ENCODE measurements at regions not wholly inside any gene's neighbourhood (a gene's known extent, or its start where the extent isn't known, plus 50 kb on each side); places are given as distances from the start of the nearest gene placed in this dataset.

DNA sequence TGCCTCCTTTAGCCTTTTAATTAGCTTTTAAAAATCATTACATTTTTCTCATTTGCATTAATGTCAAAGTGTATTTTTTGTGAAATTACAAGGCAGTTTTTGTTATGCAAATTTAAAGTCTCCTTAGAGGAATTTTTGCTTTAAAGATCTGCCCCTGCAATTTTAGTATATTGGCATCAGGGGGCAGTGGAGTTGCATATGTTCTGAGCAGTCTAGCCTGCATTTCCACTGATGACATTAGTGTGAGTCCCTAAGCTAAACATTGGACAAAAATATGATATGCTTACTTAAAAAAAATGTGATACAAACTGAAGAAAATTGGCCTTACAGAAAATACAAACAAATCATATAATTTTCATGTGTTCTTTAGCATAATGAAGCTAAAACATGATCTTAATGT is 426.5 kb downstream of the SLC4A3 start:
- DNase-seq (ENCODE audit: low read depth in 2 of 2), result no peak

DNA sequence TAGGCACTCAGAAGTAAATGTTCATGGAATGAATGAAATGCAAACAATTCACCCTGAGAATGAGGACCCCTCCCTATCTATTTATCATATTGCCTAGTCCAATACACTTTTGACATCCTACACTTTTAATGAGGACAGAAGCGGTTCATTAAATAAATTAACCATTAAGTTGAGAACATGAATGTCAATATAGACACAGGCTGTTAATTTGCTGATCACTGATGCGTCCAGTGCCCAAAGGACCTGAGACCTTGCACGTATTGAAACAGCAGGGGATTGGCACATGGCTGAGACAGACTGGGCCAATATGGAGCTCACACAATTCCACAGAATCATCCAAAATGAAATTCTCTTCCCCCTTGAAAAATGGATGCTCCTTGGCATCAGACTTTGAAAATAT is 430.0 kb downstream of the SLC4A3 start:
- no peak for DNase-seq (ENCODE audit: low read depth in 2 of 2)

DNA sequence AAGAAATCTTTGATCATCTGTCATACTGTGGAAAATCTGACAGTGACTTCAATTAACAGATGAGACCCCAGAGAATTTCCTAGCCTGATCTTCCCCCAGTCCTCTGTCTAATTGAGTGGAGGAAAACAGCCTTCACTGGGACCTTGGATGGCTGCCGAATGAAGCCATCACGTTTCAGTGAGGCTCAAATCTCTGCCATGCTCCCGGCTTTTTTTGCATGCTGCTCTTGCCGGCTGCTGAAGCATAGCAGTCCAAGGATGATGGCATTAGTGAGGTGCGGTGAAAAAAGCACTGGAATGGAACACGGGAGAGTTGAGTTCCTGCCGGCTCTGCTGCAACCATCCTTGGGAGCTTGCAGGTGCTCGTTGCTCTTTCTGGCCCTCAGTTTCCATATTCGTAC is 430.5 kb downstream of the SLC4A3 start:
- DNase-seq (ENCODE audit: low read depth in 2 of 2), result no peak

DNA sequence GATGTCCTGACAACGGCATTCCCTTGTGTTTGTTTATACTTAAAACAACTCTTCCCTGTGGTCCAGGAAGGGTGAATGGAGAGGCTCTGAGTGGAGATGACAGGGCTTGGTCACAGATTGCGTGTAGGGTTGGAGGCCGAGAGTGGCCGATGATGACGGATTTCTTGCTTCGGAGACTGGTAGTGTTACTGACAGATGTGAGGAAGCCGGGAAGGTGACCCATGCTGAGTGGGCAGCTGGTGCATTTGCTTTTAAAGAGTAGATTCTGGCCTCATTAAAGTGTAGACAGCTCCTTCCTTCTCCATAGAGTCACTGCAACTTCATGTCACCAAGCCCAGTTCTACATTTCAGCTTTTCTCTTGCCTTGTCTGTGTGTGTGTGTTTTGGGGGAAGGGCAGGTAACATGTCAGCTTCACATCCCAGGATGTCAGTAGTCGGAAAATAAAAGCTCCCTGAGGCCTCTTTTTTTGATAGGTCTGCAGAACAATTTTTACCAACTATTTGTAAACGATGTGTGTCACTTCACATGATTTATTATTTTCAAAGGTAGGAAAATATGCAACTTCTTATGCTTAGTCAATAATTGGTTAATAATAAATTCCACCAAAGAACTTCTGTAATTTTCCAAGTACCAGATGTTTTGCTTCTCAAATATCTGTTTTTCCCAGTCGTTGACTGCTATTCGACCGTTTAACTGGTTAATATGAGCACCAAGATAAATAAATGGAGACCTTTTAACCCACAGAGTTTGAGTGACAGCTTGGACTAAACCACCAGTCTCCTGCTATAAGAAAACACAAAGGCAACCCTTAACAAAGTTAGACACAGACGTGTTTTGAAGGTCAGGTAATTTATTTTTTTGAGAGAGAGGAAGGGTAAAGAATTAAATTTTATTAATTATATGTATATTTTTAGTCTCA is 436.9 kb downstream of the SLC4A3 start:
- DNase-seq (ENCODE audit: low read depth in 2 of 2), result no peak

DNA sequence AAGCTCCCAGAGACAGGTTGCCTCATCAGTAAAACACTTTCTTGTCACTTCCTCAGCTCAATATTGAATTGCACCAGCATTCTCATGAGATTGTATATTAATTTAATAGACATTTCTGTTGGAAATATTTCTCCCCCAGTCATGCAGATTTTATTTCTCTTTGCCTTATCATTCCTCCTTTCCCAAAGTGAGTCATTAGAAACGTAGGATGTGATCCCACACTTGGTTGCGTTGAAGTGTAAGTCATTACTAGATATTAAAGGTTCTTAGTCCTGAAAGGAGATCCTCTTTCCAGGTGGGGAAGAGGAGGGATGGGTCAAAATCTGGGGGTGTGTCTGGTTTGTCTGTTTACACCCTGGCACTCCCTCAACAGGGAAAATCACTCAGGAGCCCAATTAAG is 438.2 kb downstream of the SLC4A3 start:
- DNase-seq (ENCODE audit: low read depth in 2 of 2), result no peak

DNA sequence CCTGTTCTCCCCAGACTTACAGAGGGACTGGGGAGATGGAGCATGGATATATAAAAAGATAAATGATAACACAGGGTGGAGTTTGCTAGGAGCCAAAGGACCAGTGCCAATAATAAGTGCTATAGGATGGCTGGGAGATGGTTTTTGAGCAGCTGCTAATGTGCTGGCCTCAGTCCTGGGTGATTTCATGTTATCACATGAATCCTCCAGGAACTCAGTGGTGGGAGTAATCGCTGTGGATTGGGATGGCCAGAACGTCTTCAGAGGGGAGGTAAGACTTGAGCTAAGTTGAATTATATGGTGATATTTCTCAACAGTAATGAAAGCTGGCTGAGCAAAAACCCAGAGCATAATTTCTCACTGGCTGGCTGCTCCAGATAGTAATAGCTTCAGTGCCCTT is 441.4 kb downstream of the SLC4A3 start:
- no peak for DNase-seq (ENCODE audit: low read depth in 2 of 2)

DNA sequence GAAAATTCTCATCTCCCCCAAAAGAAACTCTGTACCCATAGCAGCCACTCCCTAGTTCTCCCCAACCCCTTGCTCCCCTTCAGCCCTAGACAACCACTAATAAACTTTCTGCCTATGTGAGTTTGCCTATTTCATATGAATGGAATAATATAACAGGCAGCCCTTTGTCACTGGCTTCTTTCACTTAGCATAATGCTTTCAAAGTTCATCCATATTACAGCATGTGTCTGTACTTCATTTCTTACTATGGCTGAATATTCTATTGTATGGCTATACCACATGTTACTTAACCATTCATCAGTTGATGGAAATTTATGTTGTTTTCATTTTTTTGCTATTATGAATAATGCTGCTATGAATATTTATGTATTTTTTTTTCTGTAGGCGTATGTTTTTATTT is 442.9 kb downstream of the SLC4A3 start:
- DNase-seq (ENCODE audit: low read depth in 2 of 2), result no peak

DNA sequence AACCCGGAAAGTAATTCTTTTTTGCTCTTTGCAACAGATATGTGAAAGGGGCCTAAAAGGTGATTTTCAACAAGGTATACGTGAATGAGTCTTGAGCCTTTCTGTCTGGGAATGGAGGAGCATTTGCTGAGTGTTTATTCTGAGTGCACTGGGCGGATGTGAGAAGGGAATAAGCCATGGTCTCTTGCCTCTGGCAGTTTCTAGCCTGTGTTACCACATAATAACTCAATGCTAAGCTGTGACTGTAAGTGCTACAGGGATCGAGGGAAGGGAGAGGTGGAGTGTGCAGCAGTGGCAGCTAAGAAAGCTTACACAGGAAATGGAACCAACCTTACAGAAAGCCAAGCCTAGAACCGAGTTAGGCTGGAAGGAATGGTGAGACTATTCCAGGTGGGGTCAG is 444.3 kb downstream of the SLC4A3 start:
- no peak for DNase-seq (ENCODE audit: low read depth in 2 of 2)

DNA sequence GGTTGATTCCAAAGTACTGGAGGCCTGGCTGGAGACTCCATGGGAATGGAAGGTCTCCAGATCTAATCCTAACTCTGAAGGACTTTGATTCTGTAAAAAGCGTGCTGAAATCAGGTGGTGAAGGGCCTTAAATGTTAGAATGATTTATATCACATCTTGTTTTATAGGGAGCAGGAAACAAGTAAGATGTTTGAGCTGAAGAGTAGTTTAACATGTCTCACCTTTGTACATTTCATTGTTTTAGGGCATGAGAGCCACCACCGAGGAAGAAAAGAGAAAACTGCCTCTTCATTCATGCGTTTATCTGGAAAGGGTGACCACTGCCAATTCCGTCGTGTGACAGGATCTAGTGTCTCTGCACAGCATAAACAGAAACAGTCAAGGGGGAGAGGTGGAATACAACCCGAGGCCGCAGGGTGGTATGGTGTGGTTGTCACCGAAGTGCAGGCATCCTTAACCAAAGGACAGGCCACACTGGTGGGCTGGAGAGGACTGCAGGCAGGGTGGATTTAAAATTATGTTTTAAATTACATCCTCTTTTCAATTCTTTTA is 445.3 kb downstream of the SLC4A3 start:
- DNase-seq (ENCODE audit: low read depth in 2 of 2), result no peak

DNA sequence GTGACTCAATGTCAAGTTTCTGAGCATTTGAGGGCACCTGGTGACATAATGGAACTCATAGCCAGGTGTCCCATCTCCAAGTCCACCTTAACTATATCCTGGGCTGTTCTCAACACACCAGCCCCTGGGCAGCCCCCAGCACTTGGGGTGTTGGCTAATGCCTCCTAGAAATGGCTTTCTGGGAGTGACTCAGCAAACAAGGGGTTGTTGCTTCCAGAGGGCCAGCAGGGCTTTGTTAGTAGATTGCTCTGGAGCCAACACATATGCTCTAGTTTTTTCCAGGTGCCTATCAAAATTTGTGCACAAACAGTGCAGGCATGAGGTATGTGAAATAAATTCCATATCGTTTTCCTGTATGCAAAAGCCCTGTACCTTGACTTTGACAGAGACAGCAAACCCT is 448.4 kb downstream of the SLC4A3 start:
- DNase-seq (ENCODE audit: low read depth in 2 of 2), result no peak

DNA sequence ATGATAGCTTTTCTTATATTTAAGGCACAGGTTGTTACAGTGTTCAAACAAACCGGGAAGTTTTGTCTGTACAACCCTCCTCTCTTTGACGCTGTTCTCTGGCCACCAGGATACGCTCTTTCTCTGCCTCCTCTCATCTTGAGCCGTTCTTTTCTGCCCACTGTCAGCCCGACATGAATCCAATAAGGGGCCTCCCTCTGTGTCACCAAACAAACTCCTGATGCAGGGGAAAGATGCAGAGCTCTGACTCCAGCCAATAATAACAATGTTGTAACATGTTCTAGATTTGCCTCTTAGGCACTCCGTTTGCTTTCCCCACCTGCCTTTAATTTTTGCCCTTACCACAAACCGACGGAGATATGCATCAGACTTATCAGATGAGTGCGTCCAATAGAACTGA is 449.3 kb downstream of the SLC4A3 start:
- DNase-seq (ENCODE audit: low read depth in 2 of 2), result no peak

DNA sequence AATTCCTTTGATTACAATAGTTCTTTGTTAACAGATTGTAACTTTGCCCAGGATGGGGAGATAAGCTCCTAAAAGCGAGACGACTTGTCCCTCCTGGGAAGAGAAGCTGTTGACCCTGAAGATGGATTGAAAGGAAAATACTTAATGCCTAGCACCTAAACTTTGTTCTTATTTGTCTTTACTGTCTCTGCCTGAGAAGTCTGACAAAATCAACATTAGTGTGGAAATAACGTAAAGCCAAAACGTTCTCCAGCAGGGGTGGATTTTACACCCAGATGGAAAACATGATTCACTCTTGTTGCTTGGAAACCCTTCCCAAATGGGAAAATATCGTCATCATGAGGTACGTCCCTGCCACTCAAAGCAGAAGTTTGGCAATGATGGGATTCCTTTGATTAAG is 450.1 kb downstream of the SLC4A3 start:
- DNase-seq (ENCODE audit: low read depth in 2 of 2), result no peak

DNA sequence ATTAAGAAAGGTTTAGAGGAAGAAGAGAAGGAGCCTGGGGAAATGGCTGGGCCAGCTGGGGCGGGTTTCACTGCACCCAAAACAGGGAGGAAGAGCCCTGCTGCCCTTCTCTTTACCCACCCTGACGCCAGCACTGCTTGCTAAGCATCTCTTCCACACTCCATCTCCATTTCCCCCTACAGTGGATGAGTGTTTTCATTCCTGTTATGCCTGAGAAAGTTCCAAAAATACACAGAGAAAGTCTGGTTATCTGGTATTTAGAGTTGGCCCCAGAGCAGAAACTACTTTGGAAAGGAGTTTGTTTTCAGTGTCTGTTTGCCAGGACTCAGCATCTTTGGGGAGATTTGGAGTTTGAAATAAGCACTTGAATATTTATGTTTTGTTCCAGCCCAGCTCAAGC is 451.0 kb downstream of the SLC4A3 start:
- no peak for DNase-seq (ENCODE audit: low read depth in 2 of 2)

DNA sequence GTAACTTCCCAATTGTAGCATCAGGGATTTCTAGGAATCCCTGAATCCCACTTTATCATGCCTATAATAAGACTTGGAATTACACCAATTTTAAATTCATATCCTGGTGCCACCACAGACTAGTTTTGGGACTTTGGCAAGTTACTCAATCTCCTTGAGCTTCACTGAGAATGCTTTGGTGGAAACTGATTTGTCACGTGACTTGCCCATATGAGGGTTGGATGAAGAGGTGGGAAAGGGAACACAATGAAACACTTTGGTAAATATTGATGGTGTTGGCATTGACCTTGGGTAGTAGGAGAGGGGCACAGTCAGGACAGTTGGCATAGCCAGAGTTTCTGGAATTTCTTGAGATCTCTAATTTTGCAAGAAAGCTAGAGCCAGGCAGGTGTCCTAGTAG is 452.2 kb downstream of the SLC4A3 start:
- no peak for DNase-seq (ENCODE audit: low read depth in 2 of 2)

DNA sequence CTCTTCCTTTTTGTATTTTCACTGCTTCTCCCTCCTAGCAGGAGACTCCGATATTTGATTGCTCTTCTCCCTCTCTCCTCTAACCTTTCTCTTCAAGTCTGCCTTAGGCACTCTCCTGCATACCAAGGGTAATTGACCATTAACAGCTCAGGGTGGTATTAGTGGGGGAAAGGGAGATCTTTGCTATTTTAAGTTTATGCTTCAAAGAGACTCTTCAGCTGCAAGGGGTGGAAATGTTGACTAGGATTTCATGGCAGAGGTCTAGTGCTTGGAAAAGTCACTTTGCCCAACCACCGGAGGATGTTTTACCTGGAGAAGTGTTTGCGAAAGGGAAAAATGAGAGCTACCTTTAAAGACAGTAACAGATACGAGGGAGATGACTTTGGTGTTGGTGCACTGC is 453.7 kb downstream of the SLC4A3 start:
- no peak for DNase-seq (ENCODE audit: low read depth in 2 of 2)

DNA sequence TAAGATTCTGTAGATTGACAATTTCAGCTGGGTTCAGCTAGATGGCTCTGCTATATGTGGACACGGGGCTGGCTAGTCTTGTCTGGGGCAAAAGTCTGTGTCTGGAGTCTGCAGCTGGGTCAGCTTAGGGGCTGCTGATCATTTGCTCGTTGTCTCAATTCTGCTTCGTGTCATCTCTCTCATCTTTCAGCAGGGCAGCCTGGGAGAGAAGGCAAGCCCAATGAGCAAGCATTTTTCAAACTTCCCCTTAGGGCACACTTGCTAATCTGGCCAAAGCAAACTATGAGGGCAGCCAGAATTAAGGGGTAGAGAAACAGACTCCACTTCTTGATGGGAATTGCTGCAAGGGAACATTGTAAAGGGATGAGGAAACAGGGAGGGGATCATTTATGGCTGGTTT is 462.6 kb downstream of the SLC4A3 start:
- DNase-seq (ENCODE audit: low read depth in 2 of 2), result no peak

DNA sequence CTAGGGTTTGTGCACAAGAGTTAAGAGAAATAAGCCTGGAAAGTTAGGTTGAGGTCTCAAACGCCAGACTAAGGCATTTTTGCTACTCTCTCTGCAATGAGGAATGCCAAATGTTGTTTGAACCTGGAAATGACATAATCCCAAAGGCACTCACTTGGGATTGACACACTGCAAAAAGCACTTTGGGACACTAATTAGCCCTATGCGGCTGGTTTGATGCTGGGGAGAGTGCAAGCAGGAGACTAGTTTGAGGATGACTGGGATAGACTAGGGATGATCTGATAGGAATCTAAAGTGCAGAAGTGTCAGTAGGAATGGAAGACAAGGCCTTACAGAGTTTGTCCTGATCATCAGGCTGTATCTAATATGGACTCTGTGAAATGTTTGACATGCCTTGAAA is 469.0 kb downstream of the SLC4A3 start:
- DNase-seq (ENCODE audit: low read depth in 2 of 2), result no peak

DNA sequence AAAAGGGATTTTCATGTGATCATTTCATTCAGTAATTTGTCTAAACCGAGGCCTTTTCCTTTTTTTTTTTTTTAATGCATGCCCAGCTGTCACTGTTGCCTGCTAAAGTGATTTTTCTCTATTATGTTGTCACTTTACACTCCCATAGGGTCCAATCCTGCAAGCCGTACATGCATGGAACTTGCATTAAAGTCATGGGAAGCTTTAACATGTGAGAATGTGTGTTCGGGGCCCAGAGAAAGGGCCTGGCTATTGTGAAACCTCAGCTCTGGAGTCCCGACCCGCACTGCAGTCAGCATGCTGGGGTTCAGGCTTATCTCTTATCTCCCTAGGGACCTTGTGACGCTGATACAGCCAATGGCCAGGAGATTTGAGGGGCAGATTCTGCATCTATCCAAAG is 474.6 kb downstream of the SLC4A3 start:
- DNase-seq (ENCODE audit: low read depth in 2 of 2), result no peak

DNA sequence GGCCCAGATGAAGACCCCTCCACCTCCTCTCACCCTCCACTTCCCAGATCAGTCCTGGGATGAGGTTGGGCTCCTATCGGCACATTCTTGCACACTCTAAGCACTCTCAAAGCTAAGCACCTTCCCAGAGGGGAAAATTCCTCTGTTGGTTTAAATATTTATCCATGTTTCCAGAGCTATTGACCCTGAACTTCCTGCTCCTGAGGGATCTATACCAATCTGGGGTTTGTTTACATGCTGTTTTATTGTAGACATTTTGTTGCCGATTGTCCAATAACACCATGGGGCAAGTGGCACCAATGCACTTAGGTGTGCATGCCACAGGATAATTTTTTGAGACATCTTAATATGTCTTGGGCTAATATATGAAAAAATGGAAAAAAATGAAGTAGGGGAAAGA is 476.2 kb downstream of the SLC4A3 start:
- no peak for DNase-seq (ENCODE audit: low read depth in 2 of 2)

DNA sequence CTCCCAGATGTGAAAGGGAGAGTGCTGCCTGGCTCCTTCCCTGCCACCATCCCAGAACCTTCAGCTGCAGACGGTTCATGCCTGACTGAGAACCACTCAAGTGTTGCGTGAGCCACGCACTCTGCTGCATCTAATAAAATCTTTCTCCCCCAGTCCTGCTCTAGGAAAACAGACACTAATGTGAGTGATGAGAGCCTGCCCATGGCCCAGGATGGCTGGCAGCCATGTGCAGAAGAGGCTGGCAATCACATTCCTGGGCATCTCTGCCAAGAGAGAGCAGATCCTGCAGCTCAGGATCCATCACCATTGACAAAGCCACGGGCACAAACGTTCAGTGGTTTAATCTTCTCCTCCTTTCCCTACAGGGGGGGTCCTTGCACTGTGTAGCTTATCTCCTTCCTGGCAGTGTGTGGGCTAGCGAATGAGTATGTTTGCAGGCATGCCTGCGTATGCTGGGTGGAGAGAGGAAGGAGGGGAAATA is 477.5 kb downstream of the SLC4A3 start:
- no peak for DNase-seq (ENCODE audit: low read depth in 2 of 2)

DNA sequence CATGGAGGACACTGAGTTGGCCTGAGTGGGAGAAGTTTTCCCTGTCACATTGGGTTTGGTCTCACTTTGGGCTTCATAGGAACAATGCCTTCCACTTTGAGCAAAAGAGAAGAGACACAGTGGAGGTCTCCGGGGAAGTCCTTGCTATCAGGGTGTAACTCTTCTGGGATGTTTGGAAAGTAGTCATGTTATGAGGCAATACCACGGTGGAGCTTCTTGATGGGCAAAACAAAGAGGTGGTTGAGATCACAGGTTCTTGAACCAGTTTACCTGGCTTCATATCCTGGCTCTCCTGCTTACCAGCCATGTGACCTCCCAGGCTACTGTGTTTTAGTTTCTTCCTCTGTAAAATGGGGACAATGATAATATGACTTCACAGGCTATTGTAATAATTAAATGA is 478.6 kb downstream of the SLC4A3 start:
- no peak for DNase-seq (ENCODE audit: low read depth in 2 of 2)

DNA sequence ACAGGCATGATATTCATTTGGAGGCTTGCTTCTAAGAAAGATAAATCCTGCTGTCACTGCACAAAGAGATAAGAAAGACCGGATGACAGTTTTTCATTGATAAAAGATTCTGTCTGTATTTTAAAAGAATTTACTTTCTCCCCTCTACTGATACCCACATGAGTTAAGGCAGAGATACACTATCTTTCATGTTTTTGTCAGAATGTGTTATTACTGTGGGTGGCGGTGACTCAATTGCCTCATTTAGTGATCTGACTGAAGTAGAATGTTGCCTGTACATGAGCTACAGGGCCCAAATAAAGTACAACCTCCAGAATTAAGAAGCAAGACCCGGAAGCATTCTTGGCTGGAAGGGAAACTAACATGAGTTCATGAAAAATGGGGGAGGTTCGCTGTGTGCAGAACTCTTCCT is 480.0 kb downstream of the SLC4A3 start:
- DNase-seq (ENCODE audit: low read depth in 2 of 2), result no peak

DNA sequence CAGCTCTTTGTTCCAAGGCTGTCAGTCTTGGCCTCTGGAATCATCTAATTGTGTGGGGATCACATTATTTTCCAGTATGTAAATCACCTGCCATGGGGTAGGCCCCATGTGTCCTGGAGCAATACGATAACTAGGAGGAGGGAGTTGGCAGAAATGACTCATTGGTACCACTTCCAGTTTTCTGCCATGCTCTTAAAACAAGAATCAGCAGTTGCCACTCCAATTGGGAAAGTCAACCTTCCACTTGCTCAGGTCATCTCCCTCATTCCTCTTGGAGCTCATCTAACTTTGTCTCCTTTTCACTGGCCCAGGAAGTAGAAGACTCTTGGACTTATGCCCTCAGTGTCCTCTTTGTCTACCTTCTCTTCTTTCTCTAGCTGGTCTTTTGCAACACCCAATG is 487.0 kb downstream of the SLC4A3 start:
- DNase-seq (ENCODE audit: low read depth in 2 of 2), result no peak

DNA sequence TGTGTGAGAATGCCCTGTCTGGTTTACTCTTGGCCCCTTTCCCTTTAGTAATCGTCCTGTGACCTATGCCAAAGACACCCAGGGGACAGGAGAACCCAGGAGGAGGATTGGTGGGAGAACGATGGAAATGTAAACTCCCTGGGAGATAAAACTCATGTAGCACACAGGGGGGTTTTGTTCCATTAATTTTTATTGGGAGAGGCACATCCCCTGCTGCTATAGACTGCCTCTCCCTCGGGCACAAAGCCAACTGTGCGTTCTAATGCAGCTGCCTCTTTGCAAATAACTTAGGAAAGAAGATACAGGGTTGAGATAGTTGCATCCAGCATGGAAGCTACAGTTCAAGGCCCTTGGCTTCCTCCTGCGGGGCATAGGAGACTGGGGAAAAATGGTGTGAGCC is 489.6 kb downstream of the SLC4A3 start:
- no peak for DNase-seq (ENCODE audit: low read depth in 2 of 2)

All from activated CD4-positive, alpha-beta T cell treated with anti-CD3 and anti-CD28 coated beads for 24 hours (primary cell).